BJ (cell line): ENCODE measurements at regions not wholly inside any gene's neighbourhood (a gene's known extent, or its start where the extent isn't known, plus 50 kb on each side); places are given as distances from the start of the nearest gene placed in this dataset.

Experiments used
- CTCF ChIA-PET: fragments of 350-600 bp; formaldehyde crosslinking; extraction: SDS; loops from one replicate; lab custom pipeline; 2021; ENCODE audit warnings: antibody characterized with exemption, inconsistent platforms; lab: Yijun Ruan, JAX
- POLR2A ChIA-PET: fragments of 300-600 bp; sonication (Branson Sonifier 250); formaldehyde crosslinking; extraction: SDS; loops from one replicate; lab custom pipeline; 2021; ENCODE audit warnings: antibody characterized with exemption; lab: Charles Lee
- DNase-seq: peaks from one replicate; pipeline ENCODE4 v3.0.0-alpha.2; 2011; ENCODE audit warnings: low read depth
- H3K27me3 ChIP-seq: 2 replicates; pipeline ENCODE4 v1.6.0; 2011; ENCODE audit warnings: low read length; ENCODE audit not compliant: control insufficient read depth, insufficient read depth
- H3K36me3 ChIP-seq: 2 replicates; pipeline ENCODE4 v1.5.1; 2011; ENCODE audit warnings: low read length; ENCODE audit not compliant: control insufficient read depth, insufficient read depth
- H3K4me3 ChIP-seq: 2 replicates; pipeline ENCODE4 v1.5.1; 2011; ENCODE audit warnings: low read depth, mild to moderate bottlenecking, control low read depth, low read length
- TF ChIP-seq, protein P1 (sequence below): IDR thresholded peaks from 2 replicates; pipeline ENCODE4 v1.5.1; 2011; ENCODE audit warnings: low read depth, mild to moderate bottlenecking, control low read depth, inconsistent platforms, low read length, moderate library complexity; ENCODE audit not compliant: insufficient read depth

DNA sequence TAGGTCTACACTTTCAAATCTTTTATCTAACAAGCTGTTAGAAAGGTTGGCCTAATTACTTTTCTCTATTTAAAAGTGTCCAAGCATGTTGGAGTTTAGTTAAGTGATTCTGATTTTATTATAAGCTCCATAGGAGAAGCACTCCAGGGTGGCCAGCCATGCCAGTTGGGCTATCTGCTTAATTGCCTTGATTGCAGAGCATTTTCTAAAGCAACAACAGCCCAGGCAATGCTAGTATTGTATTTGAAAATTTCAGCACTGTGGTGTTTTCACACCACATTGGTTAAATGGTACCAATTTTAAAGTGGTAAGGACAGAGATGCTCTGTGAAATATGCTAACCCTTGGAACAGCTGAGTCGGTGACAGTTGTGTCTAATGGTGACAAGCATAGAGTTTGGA, 510.5 kb upstream of the CDH8 start:
- Histone ChIP-seq H3K4me3 (no peak overlapping the region), H3K36me3 (no peaks in the 10 kb centered on the region), H3K27me3 (no peaks in the 10 kb centered on the region)
- ChIA-PET POLR2A (no interaction called here), CTCF (interaction anchor here (1.5 kb wide), 1 partner anchor 12 kb away, joined by 3 read pairs; no protein-coding TSS in a partner anchor)
- TF ChIP-seq, protein P1, sequence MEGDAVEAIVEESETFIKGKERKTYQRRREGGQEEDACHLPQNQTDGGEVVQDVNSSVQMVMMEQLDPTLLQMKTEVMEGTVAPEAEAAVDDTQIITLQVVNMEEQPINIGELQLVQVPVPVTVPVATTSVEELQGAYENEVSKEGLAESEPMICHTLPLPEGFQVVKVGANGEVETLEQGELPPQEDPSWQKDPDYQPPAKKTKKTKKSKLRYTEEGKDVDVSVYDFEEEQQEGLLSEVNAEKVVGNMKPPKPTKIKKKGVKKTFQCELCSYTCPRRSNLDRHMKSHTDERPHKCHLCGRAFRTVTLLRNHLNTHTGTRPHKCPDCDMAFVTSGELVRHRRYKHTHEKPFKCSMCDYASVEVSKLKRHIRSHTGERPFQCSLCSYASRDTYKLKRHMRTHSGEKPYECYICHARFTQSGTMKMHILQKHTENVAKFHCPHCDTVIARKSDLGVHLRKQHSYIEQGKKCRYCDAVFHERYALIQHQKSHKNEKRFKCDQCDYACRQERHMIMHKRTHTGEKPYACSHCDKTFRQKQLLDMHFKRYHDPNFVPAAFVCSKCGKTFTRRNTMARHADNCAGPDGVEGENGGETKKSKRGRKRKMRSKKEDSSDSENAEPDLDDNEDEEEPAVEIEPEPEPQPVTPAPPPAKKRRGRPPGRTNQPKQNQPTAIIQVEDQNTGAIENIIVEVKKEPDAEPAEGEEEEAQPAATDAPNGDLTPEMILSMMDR: no peak
- no peak for DNase-seq

GRCh38 chr16:62545039-62545438, 508.8 kb upstream of the CDH8 start:
- no peak for DNase-seq
- H3K27me3 ChIP-seq: no peaks in the 10 kb centered on the region
- TF ChIP-seq, protein P1: no peak
- ChIA-PET POLR2A (no interaction called here), CTCF (no interaction called here)
- no peak overlapping the region for H3K4me3 ChIP-seq
- no peaks in the 10 kb centered on the region for H3K36me3 ChIP-seq

GRCh38 chr16:62543516-62543915, 507.3 kb upstream of the CDH8 start:
- Histone ChIP-seq H3K36me3 (no peaks in the 10 kb centered on the region), H3K4me3 (no peak overlapping the region), H3K27me3 (no peaks in the 10 kb centered on the region)
- TF ChIP-seq, protein P1: no peak
- ChIA-PET POLR2A (no interaction called here), CTCF (no interaction called here)
- no peak for DNase-seq

DNA sequence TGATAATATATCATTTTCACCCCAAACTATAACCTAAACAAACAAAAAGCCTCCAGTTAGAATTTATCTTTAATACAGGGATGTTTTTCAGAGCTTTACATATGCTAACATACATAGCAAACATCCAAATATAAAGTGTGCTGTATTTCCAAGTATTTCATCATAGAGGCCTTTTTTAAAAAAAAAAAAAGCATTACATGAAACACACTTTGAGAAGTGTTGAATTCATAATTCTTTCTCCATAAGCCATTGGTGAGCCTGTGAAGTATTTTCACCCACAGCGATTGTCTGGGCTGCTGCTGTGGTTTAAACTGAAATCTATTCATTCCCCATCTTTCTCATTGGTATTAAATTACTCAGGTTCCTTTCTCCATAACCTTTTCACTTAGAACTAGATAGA, 503.4 kb upstream of the CDH8 start:
- TF ChIP-seq, protein P1: no peak
- Histone ChIP-seq H3K27me3 (no peaks in the 10 kb centered on the region), H3K36me3 (no peaks in the 10 kb centered on the region), H3K4me3 (no peak overlapping the region)
- ChIA-PET CTCF (no interaction called here), POLR2A (no interaction called here)
- no peak for DNase-seq

DNA sequence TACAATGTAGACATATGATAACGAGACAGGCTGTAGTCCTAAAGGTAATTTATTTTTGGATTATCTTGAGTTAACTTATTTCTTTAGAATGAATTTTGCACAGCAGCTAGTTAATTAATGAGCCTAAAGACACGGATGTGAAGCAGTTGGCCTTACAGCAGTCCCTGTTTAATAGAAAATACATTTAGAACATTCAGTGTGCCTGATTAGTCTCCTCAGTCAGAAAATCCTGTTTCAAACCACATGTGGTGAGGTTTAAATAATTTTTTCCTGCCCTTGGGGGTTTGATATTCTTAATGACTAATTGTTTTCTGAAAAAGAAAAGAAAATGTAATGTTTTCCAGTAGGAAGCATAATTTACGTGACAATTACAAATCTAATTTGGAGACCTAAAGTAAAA, 494.2 kb upstream of the CDH8 start:
- TF ChIP-seq, protein P1: no peak
- DNase-seq: no peak
- no peaks in the 10 kb centered on the region for H3K27me3 ChIP-seq
- ChIA-PET CTCF (no interaction called here), POLR2A (no interaction called here)
- no peak overlapping the region for H3K4me3 ChIP-seq
- H3K36me3 ChIP-seq: no peaks in the 10 kb centered on the region
